CD4-positive, alpha-beta T cell treated with Interleukin-15 for 4 hours (primary cell): ENCODE measurements at regions not wholly inside any gene's neighbourhood (a gene's known extent, or its start where the extent isn't known, plus 50 kb on each side); places are given as distances from the start of the nearest gene placed in this dataset.
"Not testable (repeated sequence)": the region's sequence is repeated elsewhere in the genome, so short reads cannot be mapped to it uniquely, and the experiment has no call there.

Experiments used
- DNase-seq: peaks from one replicate; pipeline ENCODE4 v3.0.0-alpha.2; 2020; ENCODE audit warnings: low spot score

DNA sequence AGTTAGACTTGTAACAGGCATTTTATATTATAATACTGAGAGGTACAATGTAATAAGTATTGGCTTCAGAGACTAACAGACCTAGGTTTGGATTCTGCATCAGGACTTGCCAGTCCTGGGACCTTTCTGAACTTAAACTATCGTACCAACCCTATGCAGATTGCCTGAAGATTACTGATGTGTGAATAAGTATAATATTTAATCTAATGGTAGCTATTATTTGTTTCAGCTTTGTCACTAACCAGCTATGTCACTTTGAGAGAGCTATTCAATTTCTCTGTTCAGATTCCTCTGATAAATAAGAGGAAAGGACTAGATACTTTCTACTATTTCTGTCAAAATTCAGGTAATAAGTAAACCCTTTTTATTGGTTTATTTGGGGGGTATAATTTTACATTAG lies 184.4 kb upstream of the NECTIN3 start:
- DNase-seq: no peak

DNA sequence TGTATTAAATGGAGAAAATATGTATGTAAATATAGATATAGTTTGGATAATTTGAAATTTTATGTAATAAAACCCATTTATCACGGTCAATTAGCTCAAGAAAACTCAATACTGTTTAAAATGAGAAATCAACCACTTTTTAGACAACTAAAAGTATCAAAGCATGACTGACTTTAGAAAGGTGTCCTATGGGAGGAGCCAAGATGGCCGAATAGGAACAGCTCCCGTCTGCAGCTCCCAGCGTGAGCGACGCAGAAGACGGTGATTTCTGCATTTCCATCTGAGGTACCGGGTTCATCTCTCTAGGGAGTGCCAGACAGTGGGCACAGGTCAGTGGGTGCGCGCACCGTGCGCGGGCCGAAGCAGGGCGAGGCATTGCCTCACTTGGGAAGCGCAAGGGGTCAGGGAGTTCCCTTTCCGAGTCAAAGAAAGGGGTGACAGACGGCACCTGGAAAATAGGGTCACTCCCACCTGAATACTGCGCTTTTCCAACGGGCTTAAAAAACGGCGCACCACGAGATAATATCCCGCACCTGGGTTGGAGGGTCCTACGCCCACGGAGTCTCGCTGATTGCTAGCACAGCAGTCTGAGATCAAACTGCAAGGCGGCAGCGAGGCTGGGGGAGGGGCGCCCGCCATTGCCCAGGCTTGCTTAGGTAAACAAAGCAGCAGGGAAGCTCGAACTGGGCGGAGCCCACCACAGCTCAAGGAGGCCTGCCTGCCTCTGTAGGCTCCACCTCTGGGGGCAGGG lies 182.8 kb upstream of the NECTIN3 start:
- not testable (repeated sequence) for DNase-seq

DNA sequence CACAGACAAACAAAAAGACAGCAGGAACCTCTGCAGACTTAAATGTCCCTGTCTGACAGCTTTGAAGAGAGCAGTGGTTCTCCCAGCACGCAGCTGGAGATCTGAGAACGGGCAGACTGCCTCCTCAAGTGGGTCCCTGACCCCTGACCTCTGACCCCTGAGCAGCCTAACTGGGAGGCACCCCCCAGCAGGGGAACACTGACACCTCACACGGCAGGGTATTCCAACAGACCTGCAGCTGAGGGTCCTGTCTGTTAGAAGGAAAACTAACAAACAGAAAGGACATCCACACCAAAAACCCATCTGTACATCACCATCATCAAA lies 182.3 kb upstream of the NECTIN3 start:
- not testable (repeated sequence) for DNase-seq

- DNase-seq: no peak
These were observed 177.0 kb upstream of the NECTIN3 start for GRCh38 chr3:110894574-110894973.

DNA sequence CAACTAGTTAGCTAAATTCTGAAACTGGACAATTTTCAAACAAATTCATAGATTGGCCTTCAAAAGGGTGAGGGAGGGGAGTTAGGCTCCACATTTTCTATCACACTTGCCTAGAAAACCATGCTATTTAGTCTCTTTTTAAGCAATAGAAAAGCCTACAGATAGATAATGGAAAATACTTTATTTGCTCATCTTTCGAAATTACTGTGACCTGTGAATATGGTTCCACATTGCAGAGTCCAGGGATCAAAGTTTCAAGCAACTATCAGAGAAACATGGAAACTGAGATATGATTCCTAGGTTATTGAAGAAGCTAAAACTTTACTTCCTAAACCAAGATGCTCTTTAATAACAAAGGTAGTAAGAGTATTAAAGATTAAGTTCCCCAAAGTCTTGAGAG lies 176.6 kb upstream of the NECTIN3 start:
- DNase-seq: no peak

- no peak for DNase-seq
These were observed 174.6 kb upstream of the NECTIN3 start for GRCh38 chr3:110897046-110897445.

- DNase-seq: no peak
These were observed 171.0 kb upstream of the NECTIN3 start for GRCh38 chr3:110900576-110900975.

GRCh38 chr3:110901536-110901935 lies 170.1 kb upstream of the NECTIN3 start:
- no peak for DNase-seq

DNA sequence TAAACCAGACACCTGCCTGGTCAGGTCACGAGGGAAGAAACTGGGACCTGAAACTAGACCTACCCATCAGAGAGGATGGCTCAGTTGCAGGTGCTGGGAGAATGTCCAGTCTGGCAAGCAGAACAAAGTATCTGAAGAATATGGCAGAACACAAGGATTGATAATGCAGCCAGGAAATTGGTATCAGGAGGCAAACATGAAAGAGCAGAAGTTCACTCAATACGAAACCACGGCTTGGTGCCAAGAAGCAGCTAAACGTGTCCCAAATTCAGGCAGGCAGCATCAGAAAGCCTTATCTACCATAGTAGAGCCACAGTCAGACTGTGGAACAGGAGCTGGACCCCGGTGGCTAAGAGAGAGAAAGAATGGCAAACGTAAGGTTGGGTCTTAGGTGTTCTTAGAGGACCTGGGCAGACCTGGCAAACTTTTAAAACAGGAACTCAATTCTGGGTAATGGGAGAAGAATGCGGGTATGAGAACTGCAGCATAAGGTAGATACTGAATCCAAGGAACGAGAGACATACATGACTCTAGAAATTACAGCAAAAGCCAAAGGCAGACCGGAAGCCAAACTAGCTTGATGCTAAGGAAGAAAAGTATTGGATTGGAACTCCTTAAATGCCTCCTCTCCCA lies 169.0 kb upstream of the NECTIN3 start:
- no peak for DNase-seq

DNA sequence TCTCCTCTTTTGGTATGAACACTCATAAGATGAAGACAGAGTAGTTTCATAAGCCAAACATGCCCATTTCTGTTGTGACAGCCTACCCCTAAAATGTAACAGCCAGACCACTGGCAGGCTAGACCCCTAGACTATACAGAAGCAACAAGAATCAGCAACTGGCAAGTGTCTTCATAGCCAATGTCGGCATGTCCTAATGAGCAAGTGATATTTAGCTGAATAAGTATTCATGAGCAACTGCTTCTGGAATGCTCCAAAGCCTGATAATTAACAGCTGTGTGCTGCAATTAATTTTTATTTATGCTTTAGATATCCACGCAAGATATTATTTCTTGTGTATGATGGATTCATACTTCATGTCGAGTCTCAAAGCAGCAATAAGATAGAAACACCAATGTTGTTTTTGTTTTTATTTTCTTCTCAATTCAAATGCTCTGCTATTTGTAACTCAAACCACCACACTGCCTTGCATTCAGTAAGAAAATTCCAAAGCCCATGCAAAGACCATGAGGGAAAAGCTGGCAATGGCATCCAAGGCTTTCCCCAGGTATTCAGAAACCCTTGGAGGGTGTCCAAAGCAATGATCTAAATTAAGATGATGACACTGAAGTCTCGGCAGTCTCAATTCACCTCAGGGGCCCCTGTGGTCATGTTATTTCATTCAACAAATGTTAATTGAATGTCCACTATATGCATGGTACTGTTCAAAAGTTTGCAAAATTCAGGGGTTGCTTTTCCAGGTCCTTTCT lies 167.7 kb upstream of the NECTIN3 start:
- DNase-seq: no peak

DNA sequence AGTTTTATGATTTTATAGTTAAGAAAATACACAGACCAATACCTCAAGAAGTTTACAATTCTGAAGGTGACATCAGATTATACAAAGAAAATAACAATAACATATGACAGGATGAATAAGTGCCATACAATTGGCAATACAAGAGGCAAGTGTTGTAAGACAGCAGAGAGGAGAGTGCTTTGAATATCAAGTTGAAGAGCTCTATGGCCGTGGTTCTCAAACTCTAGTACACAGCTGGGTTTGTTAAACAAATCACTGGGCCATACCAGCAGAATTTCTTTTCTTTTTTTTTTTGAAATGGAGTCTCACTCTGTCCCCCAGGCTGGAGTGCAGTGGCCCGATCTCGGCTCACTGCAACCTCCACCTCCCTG lies 167.1 kb upstream of the NECTIN3 start:
- DNase-seq: no peak

DNA sequence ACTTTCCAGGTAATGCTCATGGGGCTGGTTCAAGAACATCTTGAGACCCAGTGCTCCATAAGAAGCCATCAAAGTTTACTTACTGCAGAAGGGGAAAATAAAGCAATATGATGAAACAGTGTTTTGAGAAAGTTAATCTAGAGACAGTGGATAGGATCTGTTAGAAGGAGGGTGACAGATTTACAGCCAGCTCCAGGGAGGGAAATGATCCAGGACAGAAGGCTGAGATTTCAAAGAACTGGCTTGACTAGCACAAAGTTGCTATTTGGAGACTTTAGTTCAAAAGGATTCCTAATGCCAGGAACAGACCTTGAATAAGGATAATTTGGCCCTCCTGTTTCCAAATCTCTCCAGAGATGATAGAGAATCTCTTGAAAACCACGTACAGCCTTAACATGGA lies 166.5 kb upstream of the NECTIN3 start:
- no peak for DNase-seq

GRCh38 chr3:110909839-110910238 lies 161.8 kb upstream of the NECTIN3 start:
- no peak for DNase-seq

GRCh38 chr3:110910346-110910955 lies 161.2 kb upstream of the NECTIN3 start:
- DNase-seq: no peak

- no peak for DNase-seq
These were observed 152.7 kb upstream of the NECTIN3 start for GRCh38 chr3:110918963-110919362.

- DNase-seq: no peak
These were observed 145.8 kb upstream of the NECTIN3 start for GRCh38 chr3:110925798-110926197.

DNA sequence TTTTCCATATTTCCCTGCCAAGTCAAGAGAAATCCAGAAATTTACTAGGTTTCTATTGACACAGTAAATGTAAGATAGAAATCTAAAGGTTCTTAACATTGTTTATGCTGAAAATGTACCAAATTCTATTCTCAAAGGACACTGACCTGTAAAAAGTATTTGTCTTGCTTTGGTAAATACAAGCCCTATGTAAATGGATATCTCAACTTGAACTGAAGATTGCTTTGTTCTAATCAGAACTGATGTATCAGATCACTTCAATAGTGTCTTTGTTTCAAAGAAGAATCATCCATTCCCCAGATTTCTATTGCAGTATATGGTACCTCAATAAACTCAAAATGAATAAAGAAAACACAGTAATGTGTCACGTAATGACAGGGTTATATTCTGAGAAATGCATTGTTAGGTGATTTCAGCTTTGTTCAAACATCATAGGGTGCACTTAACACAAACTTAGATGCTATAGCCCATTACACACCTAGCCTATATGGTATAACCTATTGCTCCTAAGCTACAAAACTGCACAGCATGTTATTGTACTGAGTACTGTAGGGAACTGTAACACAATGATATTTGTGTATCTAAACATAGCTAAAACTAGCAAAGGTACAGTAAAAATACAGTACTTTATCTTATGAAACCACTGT lies 143.5 kb upstream of the NECTIN3 start:
- no peak for DNase-seq

- DNase-seq: no peak
These were observed 141.8 kb upstream of the NECTIN3 start for GRCh38 chr3:110929816-110930215.

DNA sequence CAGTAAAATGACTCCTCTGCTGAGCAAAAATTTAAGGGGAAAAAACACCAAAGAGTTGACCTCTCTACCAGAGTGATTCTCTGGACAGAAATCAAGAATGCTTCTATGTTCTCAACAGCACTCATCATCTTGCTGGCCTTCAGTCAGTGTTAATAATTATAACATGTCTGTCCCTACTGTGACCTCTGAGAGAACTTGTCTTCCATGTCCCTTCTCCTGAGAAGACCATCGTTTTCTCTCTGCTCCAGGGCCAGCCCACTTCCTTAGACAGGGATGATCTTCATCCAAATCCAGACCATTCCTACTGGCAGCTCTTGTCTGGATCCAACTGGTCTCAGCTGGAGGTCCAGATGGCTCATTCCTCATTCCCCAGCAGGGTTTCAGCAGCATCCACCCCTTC lies 139.0 kb upstream of the NECTIN3 start:
- no peak for DNase-seq

GRCh38 chr3:110933821-110934426 lies 137.7 kb upstream of the NECTIN3 start:
- DNase-seq: no peak

DNA sequence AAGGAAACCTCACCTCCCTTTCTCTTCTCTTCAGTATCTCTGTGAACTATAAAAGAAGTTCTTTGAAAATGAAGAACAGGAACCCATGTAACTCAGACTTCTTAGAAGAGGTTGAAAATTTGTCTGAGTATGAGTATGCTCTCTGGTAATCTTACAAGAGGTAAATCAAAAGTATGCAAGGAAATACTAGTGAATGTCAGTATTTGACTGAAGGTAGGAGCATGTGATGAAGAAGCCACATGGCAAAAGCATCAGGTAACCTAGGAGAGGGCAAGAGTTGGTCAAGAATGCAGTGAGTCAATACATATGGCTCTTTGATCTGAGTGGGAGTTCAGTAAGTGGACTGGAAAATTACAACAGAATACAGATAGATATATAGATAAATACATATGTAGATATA lies 133.0 kb upstream of the NECTIN3 start:
- DNase-seq: no peak

GRCh38 chr3:110940055-110940454 lies 131.6 kb upstream of the NECTIN3 start:
- DNase-seq: no peak
